CD14-positive monocyte (primary cell): ENCODE measurements at regions not wholly inside any gene's neighbourhood (a gene's known extent, or its start where the extent isn't known, plus 50 kb on each side); places are given as distances from the start of the nearest gene placed in this dataset.

Source experiments
- DNase-seq, 3 donors: peaks; one replicate each; pipeline ENCODE4 v3.0.0-alpha.2; 2011 to 2022
- H2AFZ ChIP-seq: 2 replicates; pipeline ENCODE4 v1.6.0; 2012; ENCODE audit warnings: mild to moderate bottlenecking, low read depth, low read length, inconsistent platforms; ENCODE audit not compliant: insufficient read depth, poor library complexity, severe bottlenecking
- H3K27ac ChIP-seq, 2 donors: 1 replicate in 1 of 2; 2 replicates in 1 of 2; pipeline ENCODE4 v1.5.1; 2012 to 2013; ENCODE audit warnings: low read length in 2 of 2, control low read depth in 1 of 2, inconsistent platforms in 1 of 2, low read depth in 1 of 2, mild to moderate bottlenecking in 1 of 2
- H3K27me3 ChIP-seq, 2 donors: one replicate each; pipeline versions ENCODE4 v1.6.0 to v1.6.1; 2011 to 2013; ENCODE audit warnings: low read length in 2 of 2; ENCODE audit not compliant: control insufficient read depth in 2 of 2, insufficient read depth in 2 of 2
- H3K36me3 ChIP-seq, 2 donors: replicated peaks in 1 of 2; 1 replicate in 1 of 2; 2 replicates in 1 of 2; pipeline versions ENCODE4 v1.5.1 to v1.6.1; 2012 to 2013; ENCODE audit warnings: low read length in 2 of 2, control low read depth in 1 of 2, inconsistent platforms in 1 of 2, mild to moderate bottlenecking in 1 of 2; ENCODE audit not compliant: insufficient read depth in 2 of 2, control insufficient read depth in 1 of 2
- H3K4me1 ChIP-seq, 2 donors: 1 replicate in 1 of 2; 2 replicates in 1 of 2; pipeline versions ENCODE4 v1.5.1 to v1.6.1; 2012 to 2013; ENCODE audit warnings: low read length in 2 of 2, control low read depth in 1 of 2, inconsistent platforms in 1 of 2, mild to moderate bottlenecking in 1 of 2, moderate library complexity in 1 of 2; ENCODE audit not compliant: insufficient read depth in 2 of 2, control insufficient read depth in 1 of 2
- H3K4me2 ChIP-seq: replicated peaks from 2 replicates; pipeline ENCODE3; 2012; ENCODE audit warnings: low read length, moderate library complexity, mild to moderate bottlenecking; ENCODE audit not compliant: poor library complexity, severe bottlenecking; ENCODE audit errors: extremely low read depth
- H3K4me3 ChIP-seq, 3 experiments: fragments of 200-600 bp in 1 of 3; sonication (generic) in 1 of 3; replicated peaks in 1 of 3; 1 replicate in 2 of 3; 2 replicates in 1 of 3; pipeline ENCODE4 v1.5.1; 2011 to 2013; ENCODE audit warnings: low read length in 3 of 3, mild to moderate bottlenecking in 3 of 3, control low read depth in 2 of 3, low read depth in 2 of 3, inconsistent platforms in 1 of 3, moderate library complexity in 1 of 3
- H3K79me2 ChIP-seq: 2 replicates; pipeline ENCODE4 v1.6.0; 2012; ENCODE audit warnings: mild to moderate bottlenecking, control low read depth, inconsistent platforms, low read length, moderate library complexity; ENCODE audit not compliant: insufficient read depth
- H3K9ac ChIP-seq: 2 replicates; pipeline ENCODE4 v1.6.0; 2017; ENCODE audit warnings: low read length, mild to moderate bottlenecking; ENCODE audit not compliant: insufficient read depth, poor library complexity, severe bottlenecking
- H3K9me3 ChIP-seq, 2 donors: replicated peaks in 1 of 2; 1 replicate in 1 of 2; 2 replicates in 1 of 2; pipeline versions ENCODE4 v1.5.1 to v1.6.1; 2012 to 2013; ENCODE audit warnings: low read length in 2 of 2, control low read depth in 1 of 2; ENCODE audit not compliant: control insufficient read depth in 1 of 2, insufficient read depth in 1 of 2
- H4K20me1 ChIP-seq: 2 replicates; pipeline ENCODE4 v1.6.0; 2012; ENCODE audit warnings: mild to moderate bottlenecking, low read length, control low read depth, moderate library complexity; ENCODE audit not compliant: insufficient read depth
- H3K27ac Mint-ChIP-seq, 7 donors: one replicate each; pipeline ENCODE4 v1.8.0; 2020; ENCODE audit warnings: mild to moderate bottlenecking in 7 of 7, mixed read lengths in 7 of 7, moderate library complexity in 6 of 7, inconsistent platforms in 2 of 7
- H3K27me3 Mint-ChIP-seq, 3 donors: one replicate each; pipeline ENCODE4 v1.8.0; 2021 to 2022; ENCODE audit warnings: low read depth in 3 of 3, mild to moderate bottlenecking in 3 of 3, mixed read lengths in 3 of 3, moderate library complexity in 3 of 3, inconsistent platforms in 1 of 3
- H3K36me3 Mint-ChIP-seq, 2 donors: one replicate each; pipeline ENCODE4 v1.8.0; 2020; ENCODE audit warnings: mixed read lengths in 2 of 2, inconsistent platforms in 1 of 2, mild to moderate bottlenecking in 1 of 2
- H3K4me1 Mint-ChIP-seq: one replicate; pipeline ENCODE4 v1.8.0; 2020; ENCODE audit warnings: mild to moderate bottlenecking, mixed read lengths
- H3K4me3 Mint-ChIP-seq, 2 donors: one replicate each; pipeline ENCODE4 v1.8.0; 2020; ENCODE audit warnings: mild to moderate bottlenecking in 2 of 2, mixed read lengths in 2 of 2, moderate library complexity in 1 of 2
- H3K9me3 Mint-ChIP-seq, 7 donors: one replicate each; pipeline ENCODE4 v1.8.0; 2020 to 2022; ENCODE audit warnings: mixed read lengths in 7 of 7, mild to moderate bottlenecking in 6 of 7, moderate library complexity in 6 of 7, inconsistent platforms in 2 of 7
- CTCF ChIP-seq: fragments of 200-600 bp; IDR thresholded peaks from one replicate; pipeline ENCODE4 v1.8.0; 2022; ENCODE audit warnings: antibody characterized with exemption, mild to moderate bottlenecking
- WGBS: methylation state at CpG from one replicate; pipeline ENCODE4 v1.1.5; 2013; ENCODE audit warnings: missing lambda C conversion rate; ENCODE audit not compliant: insufficient coverage; 5-methylcytosine and 5-hydroxymethylcytosine counted together
- intact Hi-C, 2 donors: fragments of 100-400 bp; cut with micrococcal nuclease; formaldehyde crosslinking; loops; one replicate each; pipeline versions ENCODE4 v1.15.0 to v1.15.1; 2023

- H3K4me3 ChIP-seq, result no peak overlapping the region
- no CpG with 5 or more reads among the region's 4 CpGs for WGBS
- DNase-seq, result no peak
- H3K36me3 Mint-ChIP-seq, result no peaks in the 10 kb centered on the region
- no peak overlapping the region for H3K4me3 Mint-ChIP-seq
- no peak overlapping the region for H3K27ac ChIP-seq
- TF ChIP-seq CTCF, result no peak
- H3K4me1 ChIP-seq, result no peaks in the 10 kb centered on the region
- H2AFZ ChIP-seq, result no peak overlapping the region
- peaks cover 0 to 6% (median 2%) of the 10 kb centered on the region in 3 donors for H3K27me3 Mint-ChIP-seq
- no peak overlapping the region for H3K27ac Mint-ChIP-seq
- H3K36me3 ChIP-seq, result no peaks in the 10 kb centered on the region
- H3K9me3 ChIP-seq, result no peaks in the 10 kb centered on the region
- H3K9me3 Mint-ChIP-seq, result peaks cover 0 to 1% (median 0%) of the 10 kb centered on the region in 7 donors
- H3K27me3 ChIP-seq, result peaks cover 0 to 7% of the 10 kb centered on the region in 2 donors
- H3K4me1 Mint-ChIP-seq, result peaks cover 2% of the 10 kb centered on the region
- intact Hi-C loops, result no loop called here
- no peaks in the 10 kb centered on the region for H4K20me1 ChIP-seq
- H3K4me2 ChIP-seq, result no peak overlapping the region
- no peaks in the 10 kb centered on the region for H3K79me2 ChIP-seq
- no peak overlapping the region for H3K9ac ChIP-seq
Measured at GRCh38 chrX:15165832-15166231, 104.1 kb downstream of the ASB9 start.

GRCh38 chrX:15163131-15163530, 106.8 kb downstream of the ASB9 start:
- H3K9me3 Mint-ChIP-seq, result no peaks in the 10 kb centered on the region
- H4K20me1 ChIP-seq, result no peaks in the 10 kb centered on the region
- H3K4me3 ChIP-seq, result no peak overlapping the region
- WGBS, result no CpG with 5 or more reads among the region's 3 CpGs
- H3K27me3 ChIP-seq, result peaks cover 0 to 4% of the 10 kb centered on the region in 2 donors
- H3K9me3 ChIP-seq, result no peaks in the 10 kb centered on the region
- no peaks in the 10 kb centered on the region for H3K36me3 Mint-ChIP-seq
- no peak overlapping the region for H3K27ac Mint-ChIP-seq
- H3K9ac ChIP-seq, result no peak overlapping the region
- H3K4me1 Mint-ChIP-seq, result peaks cover 5% of the 10 kb centered on the region
- no peak overlapping the region for H2AFZ ChIP-seq
- no peak overlapping the region for H3K27ac ChIP-seq
- H3K4me3 Mint-ChIP-seq, result no peak overlapping the region
- TF ChIP-seq CTCF, result no peak
- intact Hi-C loops, result no loop called here
- H3K36me3 ChIP-seq, result no peaks in the 10 kb centered on the region
- no peaks in the 10 kb centered on the region for H3K79me2 ChIP-seq
- DNase-seq, result no peak
- no peak overlapping the region for H3K4me2 ChIP-seq
- H3K4me1 ChIP-seq, result peaks cover 0 to 6% of the 10 kb centered on the region in 2 donors
- peaks cover 0 to 3% (median 2%) of the 10 kb centered on the region in 3 donors for H3K27me3 Mint-ChIP-seq
